GM23338 (cell line): ENCODE measurements at regions not wholly inside any gene's neighbourhood (a gene's known extent, or its start where the extent isn't known, plus 50 kb on each side); places are given as distances from the start of the nearest gene placed in this dataset.

ENCODE experiments used
- ATAC-seq: fragments of 200-7000 bp; cut with Tn5 transposase; 3 replicates; pipeline ENCODE4 v1.9.1; 2020
- DNase-seq: peaks from one replicate; pipeline ENCODE4 v3.0.0-alpha.2; 2015; ENCODE audit warnings: low spot score
- H2AFZ ChIP-seq: fragments of 200-600 bp; sonication (generic); 2 replicates; pipeline ENCODE4 v1.8.0; 2016; ENCODE audit warnings: antibody characterized with exemption, mild to moderate bottlenecking, moderate library complexity
- H3F3A ChIP-seq: fragments of 200-600 bp; sonication (generic); replicated peaks from 2 replicates; pipeline ENCODE4 v1.8.0; 2017; ENCODE audit warnings: antibody characterized with exemption, mixed run types, low read depth
- H3K27ac ChIP-seq: fragments of 200-600 bp; sonication (generic); 2 replicates; pipeline ENCODE4 v1.6.1; 2016; ENCODE audit warnings: low read depth
- H3K27me3 ChIP-seq: fragments of 200-600 bp; sonication (generic); 2 replicates; pipeline ENCODE4 v1.8.0; 2016; ENCODE audit warnings: mild to moderate bottlenecking, mixed run types, moderate library complexity; ENCODE audit not compliant: insufficient read depth
- H3K36me3 ChIP-seq: fragments of 200-600 bp; sonication (generic); 2 replicates; pipeline ENCODE4 v1.8.0; 2016; ENCODE audit warnings: mild to moderate bottlenecking; ENCODE audit not compliant: insufficient read depth
- H3K4me1 ChIP-seq: fragments of 200-600 bp; sonication (generic); 2 replicates; pipeline ENCODE4 v1.8.0; 2016; ENCODE audit warnings: mild to moderate bottlenecking, moderate library complexity; ENCODE audit not compliant: insufficient read depth
- H3K4me2 ChIP-seq: fragments of 200-600 bp; sonication (generic); 2 replicates; pipeline ENCODE4 v1.7.1; 2017; ENCODE audit warnings: mixed run types
- H3K4me3 ChIP-seq: fragments of 200-600 bp; sonication (generic); 2 replicates; pipeline ENCODE4 v1.6.1; 2016; ENCODE audit warnings: mixed run types
- H3K79me2 ChIP-seq: fragments of 200-600 bp; sonication (generic); replicated peaks from 2 replicates; pipeline ENCODE4 v1.8.0; 2017; ENCODE audit warnings: mild to moderate bottlenecking; ENCODE audit not compliant: insufficient read depth
- H3K9me2 ChIP-seq: fragments of 200-600 bp; sonication (generic); 2 replicates; pipeline ENCODE4 v1.8.0; 2017; ENCODE audit not compliant: insufficient read depth
- H4K20me1 ChIP-seq: fragments of 200-600 bp; sonication (generic); replicated peaks from 2 replicates; pipeline ENCODE4 v1.8.0; 2017; ENCODE audit warnings: mild to moderate bottlenecking; ENCODE audit not compliant: insufficient read depth
- H3K27ac Mint-ChIP-seq: 2 replicates; pipeline ENCODE4 v1.8.0; 2020; ENCODE audit warnings: inconsistent platforms, mild to moderate bottlenecking, moderate library complexity, mixed read lengths
- H3K27me3 Mint-ChIP-seq: 3 replicates; pipeline ENCODE4 v1.8.0; 2022; ENCODE audit warnings: low read depth, mild to moderate bottlenecking, moderate library complexity, mixed read lengths, inconsistent platforms; ENCODE audit not compliant: insufficient read depth, poor library complexity
- H3K36me3 Mint-ChIP-seq: 3 replicates; pipeline ENCODE4 v1.8.0; 2021; ENCODE audit warnings: low read depth, mild to moderate bottlenecking, inconsistent platforms, moderate library complexity, mixed read lengths
- H3K4me1 Mint-ChIP-seq: 3 replicates; pipeline ENCODE4 v1.8.0; 2020; ENCODE audit warnings: mild to moderate bottlenecking, inconsistent platforms, mixed read lengths
- H3K4me3 Mint-ChIP-seq: 3 replicates; pipeline ENCODE4 v1.8.0; 2021; ENCODE audit warnings: moderate library complexity, mild to moderate bottlenecking, inconsistent platforms, mixed read lengths
- H3K9me3 Mint-ChIP-seq: 3 replicates; pipeline ENCODE4 v1.8.0; 2020; ENCODE audit warnings: moderate library complexity, mild to moderate bottlenecking, inconsistent platforms, mixed read lengths
- CREB1 ChIP-seq: fragments of 250-450 bp; sonication (Bioruptor Pico); IDR thresholded peaks from 2 replicates; pipeline ENCODE4 v1.5.0; 2020; ENCODE audit warnings: low read depth, mild to moderate bottlenecking, moderate library complexity
- CTCF ChIP-seq, 2 experiments: fragments of 200-600 bp in 1 of 2; sonication (generic) in 1 of 2; conservative IDR thresholded peaks; 2 replicates each; pipeline versions ENCODE4 v1.5.1 to v1.6.1; 2016 to 2017; ENCODE audit warnings: antibody characterized with exemption in 2 of 2, low read depth in 2 of 2, mild to moderate bottlenecking in 2 of 2, moderate library complexity in 1 of 2
- ETS1 ChIP-seq: IDR thresholded peaks from 2 replicates; pipeline ENCODE4 v1.6.1; 2016; ENCODE audit warnings: antibody characterized with exemption
- EZH2 ChIP-seq: fragments of 200-600 bp; sonication (generic); IDR thresholded peaks from one replicate; pipeline ENCODE4 v1.8.0; 2017; ENCODE audit warnings: antibody characterized with exemption, mild to moderate bottlenecking, low read depth; ENCODE audit not compliant: unreplicated experiment
- EZH2phosphoT487 ChIP-seq: fragments of 200-600 bp; sonication (generic); IDR thresholded peaks from one replicate; pipeline ENCODE4 v1.8.1; 2018; ENCODE audit warnings: antibody characterized with exemption; ENCODE audit not compliant: unreplicated experiment
- JUNB ChIP-seq: IDR thresholded peaks from one replicate; pipeline ENCODE4 v1.6.1; 2016; ENCODE audit warnings: antibody characterized with exemption; ENCODE audit not compliant: unreplicated experiment
- NANOG ChIP-seq: IDR thresholded peaks from 2 replicates; pipeline ENCODE4 v1.6.1; 2016; ENCODE audit warnings: antibody characterized with exemption, borderline replicate concordance
- POLR2AphosphoS5 ChIP-seq: IDR thresholded peaks from 2 replicates; pipeline ENCODE4 v1.6.1; 2016; ENCODE audit warnings: antibody characterized with exemption, low read depth
- REST ChIP-seq: IDR thresholded peaks from one replicate; pipeline ENCODE4 v1.6.1; 2018; ENCODE audit warnings: antibody characterized with exemption; ENCODE audit not compliant: unreplicated experiment
- STAT1 ChIP-seq: IDR thresholded peaks from one replicate; pipeline ENCODE4 v1.6.1; 2016; ENCODE audit warnings: antibody characterized with exemption; ENCODE audit not compliant: unreplicated experiment
- ZNF114 ChIP-seq: fragments of 250-450 bp; sonication (Bioruptor Pico); IDR thresholded peaks from 2 replicates; pipeline ENCODE4 v1.5.0; 2020; ENCODE audit warnings: mild to moderate bottlenecking, moderate library complexity
- ZNF331 ChIP-seq: fragments of 250-450 bp; sonication (Bioruptor Pico); IDR thresholded peaks from 2 replicates; pipeline ENCODE4 v1.5.0; 2020; ENCODE audit warnings: low read depth, mild to moderate bottlenecking, moderate library complexity
- ZNF462 ChIP-seq: fragments of 250-450 bp; sonication (Bioruptor Pico); IDR thresholded peaks from 2 replicates; pipeline ENCODE4 v1.5.0; 2020; ENCODE audit warnings: mild to moderate bottlenecking, moderate library complexity

DNA sequence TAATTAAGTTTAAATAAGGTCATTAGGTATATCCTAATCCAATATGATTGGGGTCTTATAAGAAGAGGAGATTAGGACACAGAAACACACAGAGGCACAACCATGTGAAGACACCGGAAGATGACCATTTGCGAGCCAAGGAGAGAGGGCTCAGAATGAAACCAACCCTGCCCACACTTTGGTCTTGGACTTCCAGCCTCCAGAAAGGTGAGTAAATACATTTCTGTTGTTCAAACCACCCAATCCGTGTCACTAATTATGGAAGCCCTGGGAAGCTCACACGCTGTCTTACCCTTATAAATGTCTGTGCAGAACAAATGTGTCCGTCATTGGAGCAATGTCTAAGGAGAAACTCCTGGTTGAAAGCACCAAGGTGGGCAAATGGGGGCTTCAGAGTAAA, 95.0 kb downstream of the IYD start:
- H3K79me2 ChIP-seq, result no peaks in the 10 kb centered on the region
- H3K4me3 Mint-ChIP-seq, result no peak overlapping the region
- TF ChIP-seq POLR2AphosphoS5 (no peak), JUNB (no peak), ZNF114 (CRISPR knock-in tag) (no peak), REST (no peak), ZNF331 (CRISPR knock-in tag) (no peak), EZH2 (no peak), NANOG (no peak), ZNF462 (no peak), EZH2phosphoT487 (no peak), CREB1 (CRISPR knock-in tag) (no peak), STAT1 (no peak), ETS1 (no peak), CTCF (conservative IDR thresholded peaks at IDR 0.05; ENCODE audit: low read depth in 2 of 2) (no peak)
- no peak overlapping the region for H3K4me2 ChIP-seq
- H3K27ac ChIP-seq, result no peak overlapping the region
- H3K9me3 Mint-ChIP-seq, result no peaks in the 10 kb centered on the region; the same call in 2 of the 3 replicates
- H2AFZ ChIP-seq, result no peak overlapping the region
- H3K27me3 ChIP-seq, result no peaks in the 10 kb centered on the region
- DNase-seq (no peak), ATAC-seq (no peak)
- no peaks in the 10 kb centered on the region for H3K36me3 Mint-ChIP-seq
- no peaks in the 10 kb centered on the region for H3K36me3 ChIP-seq
- H3K4me1 Mint-ChIP-seq, result no peaks in the 10 kb centered on the region
- H4K20me1 ChIP-seq, result no peaks in the 10 kb centered on the region
- no peaks in the 10 kb centered on the region for H3K4me1 ChIP-seq
- H3K9me2 ChIP-seq, result no peaks in the 10 kb centered on the region
- H3F3A ChIP-seq, result no peaks in the 10 kb centered on the region
- no peak overlapping the region for H3K27ac Mint-ChIP-seq
- no peaks in the 10 kb centered on the region for H3K27me3 Mint-ChIP-seq
- no peak overlapping the region for H3K4me3 ChIP-seq
